Neuronal stem cell (in vitro differentiated cells): ENCODE measurements at regions not wholly inside any gene's neighbourhood (a gene's known extent, or its start where the extent isn't known, plus 50 kb on each side); places are given as distances from the start of the nearest gene placed in this dataset.

ENCODE experiments used
- DNase-seq: peaks from one replicate; pipeline ENCODE4 v3.0.0-alpha.2; 2013; ENCODE audit warnings: low spot score
- H2AFZ ChIP-seq: one replicate; pipeline ENCODE4 v1.6.1; 2013; ENCODE audit warnings: mild to moderate bottlenecking, low read length, inconsistent platforms
- H2AK5ac ChIP-seq: 2 replicates; pipeline ENCODE4 v1.6.1; 2013; ENCODE audit warnings: low read depth, mild to moderate bottlenecking, inconsistent platforms, low read length, moderate library complexity, mixed read lengths
- H2BK120ac ChIP-seq: 2 replicates; pipeline ENCODE4 v1.6.1; 2013; ENCODE audit warnings: low read depth, mild to moderate bottlenecking, inconsistent platforms, low read length, moderate library complexity, mixed read lengths
- H2BK12ac ChIP-seq: one replicate; pipeline ENCODE4 v1.6.1; 2013; ENCODE audit warnings: low read length, inconsistent platforms
- H2BK15ac ChIP-seq: 2 replicates; pipeline ENCODE4 v1.6.1; 2013; ENCODE audit warnings: mild to moderate bottlenecking, low read length, inconsistent platforms, mixed read lengths
- H2BK5ac ChIP-seq: one replicate; pipeline ENCODE4 v1.6.1; 2013; ENCODE audit warnings: inconsistent platforms, mild to moderate bottlenecking, low read length, moderate library complexity
- H3K14ac ChIP-seq: one replicate; pipeline ENCODE4 v1.6.1; 2013; ENCODE audit warnings: low read length, inconsistent platforms
- H3K18ac ChIP-seq: 2 replicates; pipeline ENCODE4 v1.6.1; 2013; ENCODE audit warnings: low read length, inconsistent platforms
- H3K23ac ChIP-seq: 2 replicates; pipeline ENCODE4 v1.6.1; 2013; ENCODE audit warnings: low read depth, mild to moderate bottlenecking, mixed read lengths, low read length, inconsistent platforms; ENCODE audit not compliant: poor library complexity
- H3K27ac ChIP-seq: replicated peaks from 3 replicates; pipeline ENCODE4 v1.5.1; 2013; ENCODE audit warnings: low read length, inconsistent platforms
- H3K27me3 ChIP-seq, 3 experiments: 2 replicates each; pipeline ENCODE4 v1.6.1; 2013; ENCODE audit warnings: low read length in 3 of 3, mild to moderate bottlenecking in 2 of 3, inconsistent platforms in 1 of 3, low read depth in 1 of 3, mixed read lengths in 1 of 3, moderate library complexity in 1 of 3; ENCODE audit not compliant: control insufficient read depth in 3 of 3, insufficient read depth in 3 of 3
- H3K36me3 ChIP-seq, 2 donors: replicated peaks in 1 of 2; 2 replicates each; pipeline ENCODE4 v1.6.1; 2013; ENCODE audit warnings: low read length in 2 of 2; ENCODE audit not compliant: control insufficient read depth in 2 of 2, insufficient read depth in 2 of 2
- H3K4ac ChIP-seq: 2 replicates; pipeline ENCODE4 v1.6.1; 2013; ENCODE audit warnings: inconsistent platforms, mild to moderate bottlenecking, low read length, moderate library complexity
- H3K4me1 ChIP-seq, 2 donors: 1 replicate in 1 of 2; 2 replicates in 1 of 2; pipeline ENCODE4 v1.6.1; 2013; ENCODE audit warnings: low read length in 2 of 2, low read depth in 1 of 2; ENCODE audit not compliant: control insufficient read depth in 2 of 2, insufficient read depth in 1 of 2
- H3K4me2 ChIP-seq: one replicate; pipeline ENCODE4 v1.6.1; 2013; ENCODE audit warnings: mild to moderate bottlenecking, low read length, inconsistent platforms; ENCODE audit not compliant: insufficient read depth, poor library complexity, severe bottlenecking
- H3K4me3 ChIP-seq, 2 donors: 2 replicates each; pipeline ENCODE4 v1.5.1; 2013; ENCODE audit warnings: low read length in 2 of 2, mild to moderate bottlenecking in 2 of 2, inconsistent platforms in 1 of 2, moderate library complexity in 1 of 2
- H3K79me1 ChIP-seq: one replicate; pipeline ENCODE4 v1.6.1; 2013; ENCODE audit warnings: low read depth, mild to moderate bottlenecking, inconsistent platforms, low read length, moderate library complexity
- H3K9ac ChIP-seq: one replicate; pipeline ENCODE4 v1.6.1; 2013; ENCODE audit warnings: mild to moderate bottlenecking, low read depth, low read length, inconsistent platforms; ENCODE audit not compliant: poor library complexity
- H3K9me3 ChIP-seq, 2 donors: replicated peaks in 1 of 2; 2 replicates each; pipeline versions ENCODE3 to v1.6.1; 2013; ENCODE audit warnings: low read length in 2 of 2, mild to moderate bottlenecking in 2 of 2, inconsistent platforms in 1 of 2, low read depth in 1 of 2, mixed read lengths in 1 of 2, moderate library complexity in 1 of 2; ENCODE audit not compliant: control insufficient read depth in 2 of 2, insufficient read depth in 1 of 2
- H4K8ac ChIP-seq: one replicate; pipeline ENCODE4 v1.6.1; 2013; ENCODE audit warnings: low read depth, mild to moderate bottlenecking, inconsistent platforms, low read length, moderate library complexity
- H4K91ac ChIP-seq: one replicate; pipeline ENCODE4 v1.6.1; 2013; ENCODE audit warnings: low read length, low read depth, mild to moderate bottlenecking, inconsistent platforms; ENCODE audit not compliant: poor library complexity
- WGBS, 2 donors: extraction: QIAGEN DNeasy Blood & Tissue Kit; methylation state at CpG; one replicate each; pipeline ENCODE4 v1.1.7; 2013; ENCODE audit warnings: missing lambda C conversion rate in 2 of 2, mixed read lengths in 1 of 2; ENCODE audit not compliant: insufficient read length in 2 of 2, insufficient replicate concordance in 1 of 2; ENCODE audit errors: extremely low coverage in 2 of 2; 5-methylcytosine and 5-hydroxymethylcytosine counted together

GRCh38 chrX:13518126-13518525 is 51.3 kb upstream of the EGFL6 start:
- no peak overlapping the region for H2BK120ac ChIP-seq
- H3K27ac ChIP-seq, result no peak overlapping the region
- no peak overlapping the region for H2BK15ac ChIP-seq
- no peak overlapping the region for H4K91ac ChIP-seq
- no peaks in the 10 kb centered on the region for H3K79me1 ChIP-seq
- no peaks in the 10 kb centered on the region for H3K36me3 ChIP-seq
- no peak for DNase-seq
- no peak overlapping the region for H2AK5ac ChIP-seq
- H3K4me2 ChIP-seq, result no peak overlapping the region
- no peak overlapping the region for H2BK12ac ChIP-seq
- no CpG with 5 or more reads among the region's 6 CpGs for WGBS, 2 donors
- H3K18ac ChIP-seq, result no peak overlapping the region
- H3K27me3 ChIP-seq, result no peaks in the 10 kb centered on the region
- no peak overlapping the region for H3K4me3 ChIP-seq
- no peak overlapping the region for H2AFZ ChIP-seq
- no peak overlapping the region for H3K9ac ChIP-seq
- no peak overlapping the region for H4K8ac ChIP-seq
- H2BK5ac ChIP-seq, result no peak overlapping the region
- no peaks in the 10 kb centered on the region for H3K4me1 ChIP-seq
- no peak overlapping the region for H3K23ac ChIP-seq
- no peaks in the 10 kb centered on the region for H3K9me3 ChIP-seq
- H3K14ac ChIP-seq, result no peak overlapping the region
- no peak overlapping the region for H3K4ac ChIP-seq

- H3K79me1 ChIP-seq, result no peaks in the 10 kb centered on the region
- H2BK5ac ChIP-seq, result no peak overlapping the region
- H3K9me3 ChIP-seq, result no peaks in the 10 kb centered on the region
- no peak overlapping the region for H3K9ac ChIP-seq
- no peak overlapping the region for H3K4me3 ChIP-seq
- no peaks in the 10 kb centered on the region for H3K36me3 ChIP-seq
- no peak overlapping the region for H4K8ac ChIP-seq
- no peak overlapping the region for H2BK15ac ChIP-seq
- no CpG with 5 or more reads among the region's 3 CpGs for WGBS, 2 donors
- H3K4ac ChIP-seq, result no peak overlapping the region
- H4K91ac ChIP-seq, result no peak overlapping the region
- no peak for DNase-seq
- H2BK12ac ChIP-seq, result no peak overlapping the region
- no peak overlapping the region for H2AFZ ChIP-seq
- no peak overlapping the region for H2AK5ac ChIP-seq
- H3K27ac ChIP-seq, result no peak overlapping the region
- H2BK120ac ChIP-seq, result no peak overlapping the region
- no peaks in the 10 kb centered on the region for H3K27me3 ChIP-seq
- no peak overlapping the region for H3K14ac ChIP-seq
- no peak overlapping the region for H3K18ac ChIP-seq
- H3K4me1 ChIP-seq, result peaks cover 0 to 3% of the 10 kb centered on the region in 2 donors
- H3K4me2 ChIP-seq, result no peak overlapping the region
- no peak overlapping the region for H3K23ac ChIP-seq
Observed at GRCh38 chrX:13515211-13515930, 54.0 kb upstream of the EGFL6 start.

GRCh38 chrX:13511944-13512330 is 57.5 kb upstream of the EGFL6 start:
- peaks cover 0 to 3% of the 10 kb centered on the region in 2 donors for H3K4me1 ChIP-seq
- H2BK120ac ChIP-seq, result no peak overlapping the region
- H3K18ac ChIP-seq, result no peak overlapping the region
- H3K79me1 ChIP-seq, result no peaks in the 10 kb centered on the region
- no peaks in the 10 kb centered on the region for H3K36me3 ChIP-seq
- no peak overlapping the region for H3K4ac ChIP-seq
- no peak overlapping the region for H2BK12ac ChIP-seq
- H3K9me3 ChIP-seq, result no peaks in the 10 kb centered on the region
- H2BK5ac ChIP-seq, result no peak overlapping the region
- no peak overlapping the region for H3K9ac ChIP-seq
- no peak overlapping the region for H4K8ac ChIP-seq
- H3K27ac ChIP-seq, result no peak overlapping the region
- no peak overlapping the region for H4K91ac ChIP-seq
- H3K27me3 ChIP-seq, result no peaks in the 10 kb centered on the region
- no peak overlapping the region for H2AFZ ChIP-seq
- no CpG with 5 or more reads among the region's 2 CpGs for WGBS, 2 donors
- DNase-seq, result no peak
- H2BK15ac ChIP-seq, result no peak overlapping the region
- H3K23ac ChIP-seq, result no peak overlapping the region
- H3K4me3 ChIP-seq, result no peak overlapping the region
- H2AK5ac ChIP-seq, result no peak overlapping the region
- no peak overlapping the region for H3K14ac ChIP-seq
- H3K4me2 ChIP-seq, result no peak overlapping the region

- H2AK5ac ChIP-seq, result no peak overlapping the region
- H3K4me1 ChIP-seq, result peaks cover 0 to 3% of the 10 kb centered on the region in 2 donors
- no peaks in the 10 kb centered on the region for H3K79me1 ChIP-seq
- H4K8ac ChIP-seq, result no peak overlapping the region
- H3K4me2 ChIP-seq, result no peak overlapping the region
- no peak overlapping the region for H3K4ac ChIP-seq
- H2BK15ac ChIP-seq, result no peak overlapping the region
- H3K18ac ChIP-seq, result no peak overlapping the region
- H3K36me3 ChIP-seq, result no peaks in the 10 kb centered on the region
- H3K4me3 ChIP-seq, result no peak overlapping the region
- H2BK5ac ChIP-seq, result no peak overlapping the region
- no peak overlapping the region for H2BK120ac ChIP-seq
- H3K9ac ChIP-seq, result no peak overlapping the region
- H3K27ac ChIP-seq, result no peak overlapping the region
- no peak overlapping the region for H3K14ac ChIP-seq
- no CpG with 5 or more reads among the region's 1 CpG for WGBS, 2 donors
- no peaks in the 10 kb centered on the region for H3K9me3 ChIP-seq
- no peak overlapping the region for H4K91ac ChIP-seq
- H2BK12ac ChIP-seq, result no peak overlapping the region
- no peak for DNase-seq
- H3K23ac ChIP-seq, result no peak overlapping the region
- no peak overlapping the region for H2AFZ ChIP-seq
- H3K27me3 ChIP-seq, result no peaks in the 10 kb centered on the region
Observed at GRCh38 chrX:13511241-13511943, 58.0 kb upstream of the EGFL6 start.
